Spleen (tissue), 11 donors: ENCODE measurements at regions not wholly inside any gene's neighbourhood (a gene's known extent, or its start where the extent isn't known, plus 50 kb on each side); places are given as distances from the start of the nearest gene placed in this dataset.
A peak's percentile ranks its signal among the peaks of the same experiment; 100 is the strongest.

Source experiments
- DNase-seq: peaks from one replicate; pipeline ENCODE4 v3.0.0-alpha.2; 2020
- H3K27ac ChIP-seq, 8 donors: fragments of 200-600 bp; sonication (generic) in 7 of 8; 1 replicate in 4 of 8; 2 replicates in 4 of 8; pipeline versions ENCODE4 v1.5.0 to v1.8.0; 2016 to 2021; ENCODE audit warnings: inconsistent platforms in 4 of 8, mild to moderate bottlenecking in 4 of 8, moderate library complexity in 1 of 8
- H3K27me3 ChIP-seq, 7 donors: fragments of 200-600 bp; sonication (generic) in 6 of 7; replicated peaks in 1 of 7; 1 replicate in 4 of 7; 2 replicates in 3 of 7; pipeline versions ENCODE4 v1.5.0 to v1.8.0; 2016 to 2021; ENCODE audit warnings: inconsistent platforms in 3 of 7, mild to moderate bottlenecking in 1 of 7
- H3K36me3 ChIP-seq, 6 donors: fragments of 200-600 bp; sonication (generic) in 5 of 6; 1 replicate in 4 of 6; 2 replicates in 2 of 6; pipeline versions ENCODE4 v1.5.0 to v1.8.0; 2016 to 2021; ENCODE audit warnings: inconsistent platforms in 2 of 6
- H3K4me1 ChIP-seq, 6 donors: fragments of 200-600 bp; sonication (generic) in 5 of 6; 1 replicate in 3 of 6; 2 replicates in 3 of 6; pipeline versions ENCODE4 v1.5.0 to v1.8.0; 2016 to 2021; ENCODE audit warnings: inconsistent platforms in 3 of 6
- H3K4me3 ChIP-seq, 8 donors: fragments of 200-600 bp; sonication (generic) in 7 of 8; 1 replicate in 4 of 8; 2 replicates in 4 of 8; pipeline versions ENCODE4 v1.5.0 to v1.8.0; 2016 to 2021; ENCODE audit warnings: inconsistent platforms in 4 of 8, mild to moderate bottlenecking in 4 of 8, moderate library complexity in 2 of 8
- H3K9me3 ChIP-seq, 8 donors: fragments of 200-600 bp; sonication (generic) in 7 of 8; 1 replicate in 4 of 8; 2 replicates in 4 of 8; pipeline versions ENCODE4 v1.5.0 to v1.8.0; 2016 to 2021; ENCODE audit warnings: inconsistent platforms in 4 of 8
- POLR2A ChIP-seq, 3 donors: fragments of 450-650 bp; IDR thresholded peaks; one replicate each; pipeline ENCODE4 v1.5.1; 2017; ENCODE audit warnings: antibody characterized with exemption in 3 of 3, mild to moderate bottlenecking in 1 of 3
- POLR2AphosphoS5 ChIP-seq, 3 donors: sonication (generic); formaldehyde crosslinking; IDR thresholded peaks; one replicate each; pipeline ENCODE4 v1.5.1; 2017; ENCODE audit warnings: antibody characterized with exemption in 3 of 3
- WGBS, 5 donors: extraction: QIAGEN DNeasy Blood & Tissue Kit in 3 of 5; methylation state at CpG; one replicate each; pipeline versions ENCODE4 v1.1.5 to v1.1.7; 2013 to 2018; 5-methylcytosine and 5-hydroxymethylcytosine counted together
- intact Hi-C: fragments of 100-400 bp; cut with DNase I; formaldehyde crosslinking; loops from one replicate; pipeline ENCODE4 v1.15.0; 2023; ENCODE audit warnings: low total_unique reads
- TF ChIP-seq, protein P1 (sequence below), 11 experiments: fragments of 200-600 bp in 7 of 11; fragments of 450-650 bp in 4 of 11; sonication (generic) in 4 of 11; IDR thresholded peaks in 8 of 11; conservative IDR thresholded peaks in 3 of 11; 1 replicate in 7 of 11; 2 replicates in 4 of 11; pipeline versions ENCODE4 v1.4.0 to v1.8.0; 2016 to 2021; ENCODE audit warnings: antibody characterized with exemption in 11 of 11, inconsistent platforms in 4 of 11, mild to moderate bottlenecking in 1 of 11
- donor health status: healthy with polysubstance abuse.
- donor health status: DM: no; HTN: no; CAD: no; lungs with moderate emphysema.
- donor health status: DM: no; HTN: no; CAD: no.
- donor health status: Bipolar disorder and iron deficiency.
- donor health status: healthy.
- donor health status: DM: no; HTN: no; CAD: no.
- donor health status: DM: yes; HTN: yes; CAD: no.

DNA sequence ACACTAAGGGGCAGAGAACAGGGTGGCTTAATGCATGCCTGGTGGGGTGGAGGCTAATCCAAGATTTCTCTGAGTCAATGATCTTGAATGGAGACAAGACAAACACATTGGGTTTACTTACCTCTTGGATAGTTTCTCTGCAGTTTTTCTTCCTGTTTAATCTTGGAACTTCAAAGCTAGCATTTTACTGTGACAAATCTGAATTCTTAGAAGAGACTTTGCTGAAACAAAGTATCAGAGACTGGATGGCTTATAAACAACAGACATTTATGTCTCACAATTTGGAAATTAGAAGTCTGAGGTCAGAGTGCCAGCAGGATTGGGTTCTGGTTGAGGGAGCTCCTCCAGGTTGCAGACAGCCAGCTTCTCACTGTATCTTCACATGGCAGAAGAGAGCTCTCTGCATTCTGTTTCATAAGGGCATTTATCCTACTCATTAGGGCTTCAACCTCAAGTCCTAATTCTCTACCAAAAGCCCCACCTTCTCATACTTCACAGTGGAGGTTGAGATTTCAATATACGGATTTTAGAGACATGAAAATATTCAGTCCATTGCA is 921.8 kb downstream of the VRK1 start:
- WGBS, 5 donors, result 80 to 97% (median 85%) methylated on average over 1 of the region's 1 CpG
- Histone ChIP-seq H3K4me1 (peaks cover 0 to 6% (median 0%) of the 10 kb centered on the region in 6 donors), H3K9me3 (peaks cover 0 to 13% (median 7%) of the 10 kb centered on the region in 8 donors), H3K4me3 (no peak overlapping the region), H3K27me3 (peaks cover 0 to 7% (median 0%) of the 10 kb centered on the region in 7 donors), H3K27ac (peak overlapping the region in 1 of 8 donors; percentile 27), H3K36me3 (no peaks in the 10 kb centered on the region)
- TF ChIP-seq, protein P1, sequence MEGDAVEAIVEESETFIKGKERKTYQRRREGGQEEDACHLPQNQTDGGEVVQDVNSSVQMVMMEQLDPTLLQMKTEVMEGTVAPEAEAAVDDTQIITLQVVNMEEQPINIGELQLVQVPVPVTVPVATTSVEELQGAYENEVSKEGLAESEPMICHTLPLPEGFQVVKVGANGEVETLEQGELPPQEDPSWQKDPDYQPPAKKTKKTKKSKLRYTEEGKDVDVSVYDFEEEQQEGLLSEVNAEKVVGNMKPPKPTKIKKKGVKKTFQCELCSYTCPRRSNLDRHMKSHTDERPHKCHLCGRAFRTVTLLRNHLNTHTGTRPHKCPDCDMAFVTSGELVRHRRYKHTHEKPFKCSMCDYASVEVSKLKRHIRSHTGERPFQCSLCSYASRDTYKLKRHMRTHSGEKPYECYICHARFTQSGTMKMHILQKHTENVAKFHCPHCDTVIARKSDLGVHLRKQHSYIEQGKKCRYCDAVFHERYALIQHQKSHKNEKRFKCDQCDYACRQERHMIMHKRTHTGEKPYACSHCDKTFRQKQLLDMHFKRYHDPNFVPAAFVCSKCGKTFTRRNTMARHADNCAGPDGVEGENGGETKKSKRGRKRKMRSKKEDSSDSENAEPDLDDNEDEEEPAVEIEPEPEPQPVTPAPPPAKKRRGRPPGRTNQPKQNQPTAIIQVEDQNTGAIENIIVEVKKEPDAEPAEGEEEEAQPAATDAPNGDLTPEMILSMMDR (IDR thresholded peaks at IDR 0.05 in 8 of 11, conservative IDR thresholded peaks at IDR 0.05 in 3 of 11), result no peak
- no peak for DNase-seq
- intact Hi-C loops, result no loop called here

DNA sequence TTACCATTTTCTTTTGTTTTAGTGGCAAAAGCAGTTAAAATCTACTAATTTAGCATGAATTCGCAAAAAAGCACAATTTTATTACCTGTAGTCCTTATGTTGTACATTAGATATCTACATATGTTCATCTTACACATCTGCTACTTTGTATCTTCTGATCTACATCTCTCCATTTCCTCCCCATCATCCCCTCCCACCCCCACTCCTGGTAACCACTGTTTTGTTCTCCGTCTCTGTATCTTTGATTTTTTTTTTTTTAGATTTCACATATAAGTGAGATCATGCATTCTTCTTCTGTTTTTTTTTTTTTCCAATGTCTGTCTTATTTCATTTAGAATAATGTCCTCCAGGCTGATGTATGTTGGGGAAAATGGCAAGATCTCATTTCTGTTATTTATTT is 922.7 kb downstream of the VRK1 start:
- TF ChIP-seq, protein P1 (IDR thresholded peaks at IDR 0.05 in 8 of 11, conservative IDR thresholded peaks at IDR 0.05 in 3 of 11), result no peak
- no peak for TF ChIP-seq POLR2AphosphoS5 (IDR thresholded peaks at IDR 0.05)
- TF ChIP-seq POLR2A (IDR thresholded peaks at IDR 0.05), result no peak
- 20 to 83% (median 72%) methylated on average over 2 of the region's 2 CpGs for WGBS, 5 donors

DNA sequence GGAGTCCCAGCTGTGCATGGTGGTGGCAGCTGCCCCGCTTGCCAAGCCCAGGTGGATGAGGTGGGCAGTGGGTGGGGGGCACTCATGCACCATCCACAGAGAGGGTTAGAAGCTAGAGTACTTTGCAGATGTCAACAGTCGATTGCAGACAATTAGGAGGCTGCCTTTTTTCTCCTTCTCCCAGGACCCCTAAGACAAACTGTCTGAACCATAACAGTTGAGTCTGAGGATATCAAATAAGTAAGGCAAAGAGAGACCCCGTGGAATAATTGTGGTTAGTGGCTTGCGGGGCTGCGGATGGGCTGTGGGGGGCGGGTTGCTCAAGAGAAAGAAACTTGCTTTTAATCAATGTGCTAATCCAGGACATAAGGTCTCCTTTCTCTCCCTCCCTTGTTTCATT is 926.2 kb downstream of the VRK1 start:
- H3K27me3 ChIP-seq, result peaks cover 0 to 12% (median 0%) of the 10 kb centered on the region in 7 donors
- intact Hi-C loops, result no loop called here
- H3K9me3 ChIP-seq, result peaks cover 0 to 13% (median 7%) of the 10 kb centered on the region in 8 donors
- H3K36me3 ChIP-seq, result no peaks in the 10 kb centered on the region
- DNase-seq, result no peak
- no peak overlapping the region for H3K4me3 ChIP-seq
- H3K27ac ChIP-seq, result no peak overlapping the region
- TF ChIP-seq POLR2A (IDR thresholded peaks at IDR 0.05) (no peak), POLR2AphosphoS5 (IDR thresholded peaks at IDR 0.05) (no peak)
- TF ChIP-seq, protein P1 (IDR thresholded peaks at IDR 0.05 in 8 of 11, conservative IDR thresholded peaks at IDR 0.05 in 3 of 11), result no peak
- peaks cover 0 to 24% (median 5%) of the 10 kb centered on the region in 6 donors for H3K4me1 ChIP-seq
- 44 to 68% (median 51%) methylated on average over 6 of the region's 6 CpGs for WGBS, 5 donors

More for the DNA sequence above, 922.7 kb downstream of the VRK1 start:
- H3K9me3 ChIP-seq, result peaks cover 0 to 13% (median 7%) of the 10 kb centered on the region in 8 donors
- H3K27ac ChIP-seq, result no peak overlapping the region
- no peaks in the 10 kb centered on the region for H3K36me3 ChIP-seq
- H3K4me1 ChIP-seq, result peaks cover 0 to 15% (median 3%) of the 10 kb centered on the region in 6 donors
- H3K4me3 ChIP-seq, result no peak overlapping the region
- peaks cover 0 to 12% (median 0%) of the 10 kb centered on the region in 7 donors for H3K27me3 ChIP-seq
- intact Hi-C loops, result no loop called here
- DNase-seq, result no peak

DNA sequence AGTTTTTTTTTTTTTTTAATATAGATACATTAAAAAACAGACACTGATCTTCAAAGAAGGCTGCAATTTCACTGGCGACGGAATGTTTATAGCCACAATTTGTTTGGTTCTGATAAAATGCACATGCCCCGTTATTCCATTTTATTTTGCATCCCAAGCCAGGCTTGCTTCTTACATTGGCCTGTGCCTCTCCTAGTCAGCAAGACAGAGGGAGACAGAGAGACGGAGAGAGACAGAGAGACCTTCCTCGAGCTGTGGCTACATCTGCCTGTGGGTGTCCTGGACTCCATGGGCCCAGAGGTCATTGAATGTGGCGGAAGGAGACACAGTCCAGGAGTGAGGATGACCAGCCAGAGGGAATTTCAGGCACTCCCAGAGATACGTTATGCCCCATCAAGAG is 926.6 kb downstream of the VRK1 start:
- DNase-seq, result no peak
- Histone ChIP-seq H3K4me3 (no peak overlapping the region), H3K27me3 (peaks cover 0 to 12% (median 0%) of the 10 kb centered on the region in 7 donors), H3K4me1 (peaks cover 0 to 24% (median 5%) of the 10 kb centered on the region in 6 donors), H3K9me3 (peaks cover 0 to 13% (median 7%) of the 10 kb centered on the region in 8 donors), H3K27ac (peak overlapping the region in 7 of 8 donors; percentile 15 to 86 (median 62)), H3K36me3 (no peaks in the 10 kb centered on the region)
- intact Hi-C loops, result no loop called here
- WGBS, 5 donors, result 81 to 86% (median 82%) methylated on average over 7 of the region's 7 CpGs
- TF ChIP-seq, protein P1 (IDR thresholded peaks at IDR 0.05 in 8 of 11, conservative IDR thresholded peaks at IDR 0.05 in 3 of 11), result no peak
- TF ChIP-seq POLR2AphosphoS5 (IDR thresholded peaks at IDR 0.05), result no peak
- TF ChIP-seq POLR2A (IDR thresholded peaks at IDR 0.05), result no peak
